Suprapubic skin (tissue), 4 donors: ENCODE measurements at regions not wholly inside any gene's neighbourhood (a gene's known extent, or its start where the extent isn't known, plus 50 kb on each side); places are given as distances from the start of the nearest gene placed in this dataset.

ENCODE experiments used
- DNase-seq, 2 donors: peaks; one replicate each; pipeline ENCODE4 v3.0.0-alpha.2; 2019; ENCODE audit warnings: low spot score in 2 of 2
- H3K27ac ChIP-seq: fragments of 200-600 bp; sonication (generic); one replicate; pipeline ENCODE4 v1.5.1; 2019
- H3K27me3 ChIP-seq: fragments of 200-600 bp; sonication (generic); one replicate; pipeline ENCODE4 v1.5.1; 2019
- H3K36me3 ChIP-seq: fragments of 200-600 bp; sonication (generic); one replicate; pipeline ENCODE4 v1.5.1; 2019
- H3K4me1 ChIP-seq: fragments of 200-600 bp; sonication (generic); one replicate; pipeline ENCODE4 v1.5.1; 2019
- H3K4me3 ChIP-seq: fragments of 200-600 bp; sonication (generic); one replicate; pipeline ENCODE4 v1.5.1; 2019; ENCODE audit warnings: mild to moderate bottlenecking
- H3K9me3 ChIP-seq: fragments of 200-600 bp; sonication (generic); one replicate; pipeline ENCODE4 v1.5.1; 2019
- EP300 ChIP-seq: sonication (generic); formaldehyde crosslinking; IDR thresholded peaks from one replicate; pipeline ENCODE4 v1.6.1; 2017; ENCODE audit warnings: antibody characterized with exemption
- POLR2A ChIP-seq, 2 donors: fragments of 450-650 bp; IDR thresholded peaks; one replicate each; pipeline ENCODE4 v1.6.1; 2017; ENCODE audit warnings: antibody characterized with exemption in 2 of 2, mild to moderate bottlenecking in 2 of 2, moderate library complexity in 2 of 2
- POLR2AphosphoS5 ChIP-seq, 3 donors: sonication (generic); formaldehyde crosslinking; IDR thresholded peaks; one replicate each; pipeline ENCODE4 v1.6.1; 2017; ENCODE audit warnings: antibody characterized with exemption in 3 of 3
- WGBS: methylation state at CpG from one replicate; pipeline ENCODE4 v1.1.5; 2018; 5-methylcytosine and 5-hydroxymethylcytosine counted together
- TF ChIP-seq, protein P1 (sequence below), 2 donors: fragments of 200-600 bp in 1 of 2; fragments of 450-650 bp in 1 of 2; sonication (generic) in 1 of 2; IDR thresholded peaks; one replicate each; pipeline ENCODE4 v1.5.1; 2016 to 2019; ENCODE audit warnings: antibody characterized with exemption in 2 of 2, mild to moderate bottlenecking in 1 of 2, moderate library complexity in 1 of 2

- Histone ChIP-seq H3K4me3 (no peak overlapping the region), H3K36me3 (no peaks in the 10 kb centered on the region), H3K27me3 (no peaks in the 10 kb centered on the region), H3K27ac (no peak overlapping the region), H3K9me3 (no peaks in the 10 kb centered on the region), H3K4me1 (no peaks in the 10 kb centered on the region)
- WGBS, result 86% methylated on average over 2 of the region's 2 CpGs
- DNase-seq, result no peak
- TF ChIP-seq, protein P1, sequence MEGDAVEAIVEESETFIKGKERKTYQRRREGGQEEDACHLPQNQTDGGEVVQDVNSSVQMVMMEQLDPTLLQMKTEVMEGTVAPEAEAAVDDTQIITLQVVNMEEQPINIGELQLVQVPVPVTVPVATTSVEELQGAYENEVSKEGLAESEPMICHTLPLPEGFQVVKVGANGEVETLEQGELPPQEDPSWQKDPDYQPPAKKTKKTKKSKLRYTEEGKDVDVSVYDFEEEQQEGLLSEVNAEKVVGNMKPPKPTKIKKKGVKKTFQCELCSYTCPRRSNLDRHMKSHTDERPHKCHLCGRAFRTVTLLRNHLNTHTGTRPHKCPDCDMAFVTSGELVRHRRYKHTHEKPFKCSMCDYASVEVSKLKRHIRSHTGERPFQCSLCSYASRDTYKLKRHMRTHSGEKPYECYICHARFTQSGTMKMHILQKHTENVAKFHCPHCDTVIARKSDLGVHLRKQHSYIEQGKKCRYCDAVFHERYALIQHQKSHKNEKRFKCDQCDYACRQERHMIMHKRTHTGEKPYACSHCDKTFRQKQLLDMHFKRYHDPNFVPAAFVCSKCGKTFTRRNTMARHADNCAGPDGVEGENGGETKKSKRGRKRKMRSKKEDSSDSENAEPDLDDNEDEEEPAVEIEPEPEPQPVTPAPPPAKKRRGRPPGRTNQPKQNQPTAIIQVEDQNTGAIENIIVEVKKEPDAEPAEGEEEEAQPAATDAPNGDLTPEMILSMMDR (IDR thresholded peaks at IDR 0.05), result no peak
- no peak for TF ChIP-seq EP300
- no peak for TF ChIP-seq POLR2A (IDR thresholded peaks at IDR 0.05)
- no peak for TF ChIP-seq POLR2AphosphoS5 (IDR thresholded peaks at IDR 0.05)
Observed at GRCh38 chr2:102915128-102915527, 153.3 kb downstream of the TMEM182 start.

GRCh38 chr2:102922321-102922720, 160.5 kb downstream of the TMEM182 start:
- Histone ChIP-seq H3K36me3 (no peaks in the 10 kb centered on the region), H3K27me3 (no peaks in the 10 kb centered on the region), H3K4me1 (no peaks in the 10 kb centered on the region), H3K9me3 (no peaks in the 10 kb centered on the region), H3K4me3 (no peak overlapping the region), H3K27ac (no peak overlapping the region)
- no peak for TF ChIP-seq EP300
- TF ChIP-seq POLR2AphosphoS5 (IDR thresholded peaks at IDR 0.05), result no peak
- TF ChIP-seq POLR2A (IDR thresholded peaks at IDR 0.05), result no peak
- TF ChIP-seq, protein P1 (IDR thresholded peaks at IDR 0.05), result no peak
- DNase-seq, result no peak
- 41% methylated on average over 4 of the region's 4 CpGs for WGBS

- no peak for TF ChIP-seq POLR2A (IDR thresholded peaks at IDR 0.05)
- TF ChIP-seq, protein P1 (IDR thresholded peaks at IDR 0.05), result no peak
- TF ChIP-seq POLR2AphosphoS5 (IDR thresholded peaks at IDR 0.05), result no peak
- TF ChIP-seq EP300, result no peak
- no peaks in the 10 kb centered on the region for H3K36me3 ChIP-seq
- no peak for DNase-seq
- no peaks in the 10 kb centered on the region for H3K27me3 ChIP-seq
- H3K27ac ChIP-seq, result no peak overlapping the region
- WGBS, result 87% methylated on average over 7 of the region's 7 CpGs
- H3K4me3 ChIP-seq, result no peak overlapping the region
- H3K4me1 ChIP-seq, result no peaks in the 10 kb centered on the region
- no peaks in the 10 kb centered on the region for H3K9me3 ChIP-seq
Observed at GRCh38 chr2:102925003-102925402, 163.2 kb downstream of the TMEM182 start.

GRCh38 chr2:102927854-102928267, 166.0 kb downstream of the TMEM182 start:
- TF ChIP-seq POLR2A (IDR thresholded peaks at IDR 0.05), result no peak
- TF ChIP-seq, protein P1 (IDR thresholded peaks at IDR 0.05), result no peak
- TF ChIP-seq POLR2AphosphoS5 (IDR thresholded peaks at IDR 0.05), result no peak
- no peak for TF ChIP-seq EP300
- Histone ChIP-seq H3K27ac (no peak overlapping the region), H3K9me3 (no peaks in the 10 kb centered on the region), H3K27me3 (no peaks in the 10 kb centered on the region), H3K36me3 (no peaks in the 10 kb centered on the region), H3K4me1 (no peaks in the 10 kb centered on the region), H3K4me3 (no peak overlapping the region)
- WGBS, result 76% methylated on average over 5 of the region's 5 CpGs
- DNase-seq, result no peak

- Histone ChIP-seq H3K36me3 (no peaks in the 10 kb centered on the region), H3K27ac (no peak overlapping the region), H3K4me1 (no peaks in the 10 kb centered on the region), H3K9me3 (no peaks in the 10 kb centered on the region), H3K27me3 (no peaks in the 10 kb centered on the region), H3K4me3 (no peak overlapping the region)
- 51% methylated on average over 2 of the region's 2 CpGs for WGBS
- no peak for TF ChIP-seq EP300
- TF ChIP-seq, protein P1 (IDR thresholded peaks at IDR 0.05), result no peak
- no peak for DNase-seq
Observed at GRCh38 chr2:102929721-102930120, 167.9 kb downstream of the TMEM182 start.
